ENCODE measurements at regions not wholly inside any gene's neighbourhood (a gene's known extent, or its start where the extent isn't known, plus 50 kb on each side); places are given as distances from the start of the nearest gene placed in this dataset.

GRCh38 chr16:8199390-8199789 is 390.9 kb downstream of the TMEM114 start:
- TF ChIP-seq, protein P1, sequence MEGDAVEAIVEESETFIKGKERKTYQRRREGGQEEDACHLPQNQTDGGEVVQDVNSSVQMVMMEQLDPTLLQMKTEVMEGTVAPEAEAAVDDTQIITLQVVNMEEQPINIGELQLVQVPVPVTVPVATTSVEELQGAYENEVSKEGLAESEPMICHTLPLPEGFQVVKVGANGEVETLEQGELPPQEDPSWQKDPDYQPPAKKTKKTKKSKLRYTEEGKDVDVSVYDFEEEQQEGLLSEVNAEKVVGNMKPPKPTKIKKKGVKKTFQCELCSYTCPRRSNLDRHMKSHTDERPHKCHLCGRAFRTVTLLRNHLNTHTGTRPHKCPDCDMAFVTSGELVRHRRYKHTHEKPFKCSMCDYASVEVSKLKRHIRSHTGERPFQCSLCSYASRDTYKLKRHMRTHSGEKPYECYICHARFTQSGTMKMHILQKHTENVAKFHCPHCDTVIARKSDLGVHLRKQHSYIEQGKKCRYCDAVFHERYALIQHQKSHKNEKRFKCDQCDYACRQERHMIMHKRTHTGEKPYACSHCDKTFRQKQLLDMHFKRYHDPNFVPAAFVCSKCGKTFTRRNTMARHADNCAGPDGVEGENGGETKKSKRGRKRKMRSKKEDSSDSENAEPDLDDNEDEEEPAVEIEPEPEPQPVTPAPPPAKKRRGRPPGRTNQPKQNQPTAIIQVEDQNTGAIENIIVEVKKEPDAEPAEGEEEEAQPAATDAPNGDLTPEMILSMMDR (IDR thresholded peaks at IDR 0.05; ENCODE audit: low read depth, low read length), result no peak
- H3K27me3 ChIP-seq, result no peaks in the 10 kb centered on the region
- no peaks in the 10 kb centered on the region for H3K9me3 ChIP-seq (ENCODE audit: low read depth)
- DNase-seq (ENCODE audit: low read depth in 1 of 2, low spot score in 1 of 2), result no peak
- no peak overlapping the region for H3K27ac ChIP-seq
- H3K4me3 ChIP-seq, result no peak overlapping the region
- no peaks in the 10 kb centered on the region for H3K36me3 ChIP-seq
- no peaks in the 10 kb centered on the region for H3K4me1 ChIP-seq (ENCODE audit: low read depth)

- Histone ChIP-seq H3K4me3 (no peak overlapping the region), H3K27ac (no peak overlapping the region), H3K9me3 (ENCODE audit: low read depth) (no peaks in the 10 kb centered on the region), H3K27me3 (no peaks in the 10 kb centered on the region), H3K4me1 (ENCODE audit: low read depth) (no peaks in the 10 kb centered on the region), H3K36me3 (no peaks in the 10 kb centered on the region)
- DNase-seq (ENCODE audit: low read depth in 1 of 2, low spot score in 1 of 2), result no peak
- TF ChIP-seq, protein P1 (IDR thresholded peaks at IDR 0.05; ENCODE audit: low read depth, low read length), result no peak
These were observed 395.5 kb downstream of the TMEM114 start for GRCh38 chr16:8194794-8195193.

DNA sequence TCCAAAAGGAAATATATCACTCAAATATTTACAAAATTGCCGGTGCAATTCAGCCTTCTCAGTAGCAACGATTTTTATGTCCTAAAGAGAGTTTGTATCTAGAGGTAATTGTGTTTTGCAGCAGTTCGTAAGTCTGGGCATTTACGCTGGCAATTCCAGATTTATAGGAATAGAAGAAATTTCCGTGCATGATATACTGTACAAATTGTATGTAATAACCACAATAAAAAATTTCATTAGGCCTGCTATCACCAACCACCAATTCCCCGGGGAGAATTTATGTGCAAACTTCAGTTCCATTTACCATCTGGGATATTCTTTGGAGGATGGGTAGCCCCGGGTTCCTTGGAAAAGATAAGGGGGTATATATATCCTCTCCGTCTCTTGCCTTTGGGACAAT is 401.5 kb downstream of the TMEM114 start:
- TF ChIP-seq, protein P1 (IDR thresholded peaks at IDR 0.05; ENCODE audit: low read depth, low read length), result no peak
- no peaks in the 10 kb centered on the region for H3K27me3 ChIP-seq
- no peak overlapping the region for H3K27ac ChIP-seq
- H3K4me3 ChIP-seq, result no peak overlapping the region
- no peaks in the 10 kb centered on the region for H3K9me3 ChIP-seq (ENCODE audit: low read depth)
- no peaks in the 10 kb centered on the region for H3K36me3 ChIP-seq
- no peak for DNase-seq (ENCODE audit: low read depth in 1 of 2, low spot score in 1 of 2)
- H3K4me1 ChIP-seq (ENCODE audit: low read depth), result no peaks in the 10 kb centered on the region

- no peak overlapping the region for H3K27ac ChIP-seq
- no peak for DNase-seq (ENCODE audit: low read depth in 1 of 2, low spot score in 1 of 2)
- no peaks in the 10 kb centered on the region for H3K36me3 ChIP-seq
- no peaks in the 10 kb centered on the region for H3K27me3 ChIP-seq
- H3K4me1 ChIP-seq (ENCODE audit: low read depth), result no peaks in the 10 kb centered on the region
- TF ChIP-seq, protein P1 (IDR thresholded peaks at IDR 0.05; ENCODE audit: low read depth, low read length), result no peak
- H3K4me3 ChIP-seq, result no peak overlapping the region
- no peaks in the 10 kb centered on the region for H3K9me3 ChIP-seq (ENCODE audit: low read depth)
These were observed 402.4 kb downstream of the TMEM114 start for GRCh38 chr16:8187782-8188372.

GRCh38 chr16:8184854-8185253 is 405.5 kb downstream of the TMEM114 start:
- no peak for DNase-seq (ENCODE audit: low read depth in 1 of 2, low spot score in 1 of 2)
- Histone ChIP-seq H3K27me3 (no peaks in the 10 kb centered on the region), H3K9me3 (ENCODE audit: low read depth) (no peaks in the 10 kb centered on the region), H3K4me1 (ENCODE audit: low read depth) (no peaks in the 10 kb centered on the region), H3K36me3 (no peaks in the 10 kb centered on the region), H3K27ac (no peak overlapping the region), H3K4me3 (no peak overlapping the region)
- TF ChIP-seq, protein P1 (IDR thresholded peaks at IDR 0.05; ENCODE audit: low read depth, low read length), result no peak
